ENCODE measurements at regions not wholly inside any gene's neighbourhood (a gene's known extent, or its start where the extent isn't known, plus 50 kb on each side); places are given as distances from the start of the nearest gene placed in this dataset.
"Not testable (repeated sequence)": the region's sequence is repeated elsewhere in the genome, so short reads cannot be mapped to it uniquely, and the experiment has no call there.

GRCh38 chr5:157942595-157942994 lies 83.7 kb upstream of the CLINT1 start:
- H3K36me3 ChIP-seq = no peaks in the 10 kb centered on the region
- WGBS, 2 donors = 95 to 98% methylated on average over 1 of the region's 1 CpG
- H3K9me3 ChIP-seq = no peaks in the 10 kb centered on the region
- H3K4me3 ChIP-seq (replicated peaks in 1 of 3) = no peak overlapping the region
- H3K27ac ChIP-seq = no peak overlapping the region
- intact Hi-C loops (cut with DNase I) = loop anchor here (10.0 kb wide), 1 partner anchor 88 kb away; the partner anchor contains the start of gene CLINT1
- H3K27me3 ChIP-seq = no peaks in the 10 kb centered on the region
- TF ChIP-seq, protein P1, sequence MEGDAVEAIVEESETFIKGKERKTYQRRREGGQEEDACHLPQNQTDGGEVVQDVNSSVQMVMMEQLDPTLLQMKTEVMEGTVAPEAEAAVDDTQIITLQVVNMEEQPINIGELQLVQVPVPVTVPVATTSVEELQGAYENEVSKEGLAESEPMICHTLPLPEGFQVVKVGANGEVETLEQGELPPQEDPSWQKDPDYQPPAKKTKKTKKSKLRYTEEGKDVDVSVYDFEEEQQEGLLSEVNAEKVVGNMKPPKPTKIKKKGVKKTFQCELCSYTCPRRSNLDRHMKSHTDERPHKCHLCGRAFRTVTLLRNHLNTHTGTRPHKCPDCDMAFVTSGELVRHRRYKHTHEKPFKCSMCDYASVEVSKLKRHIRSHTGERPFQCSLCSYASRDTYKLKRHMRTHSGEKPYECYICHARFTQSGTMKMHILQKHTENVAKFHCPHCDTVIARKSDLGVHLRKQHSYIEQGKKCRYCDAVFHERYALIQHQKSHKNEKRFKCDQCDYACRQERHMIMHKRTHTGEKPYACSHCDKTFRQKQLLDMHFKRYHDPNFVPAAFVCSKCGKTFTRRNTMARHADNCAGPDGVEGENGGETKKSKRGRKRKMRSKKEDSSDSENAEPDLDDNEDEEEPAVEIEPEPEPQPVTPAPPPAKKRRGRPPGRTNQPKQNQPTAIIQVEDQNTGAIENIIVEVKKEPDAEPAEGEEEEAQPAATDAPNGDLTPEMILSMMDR (IDR thresholded peaks at IDR 0.05) = no peak
- no peak for TF ChIP-seq POLR2A (IDR thresholded peaks at IDR 0.05)
- no peaks in the 10 kb centered on the region for H3K4me1 ChIP-seq
- DNase-seq = no peak

- Histone ChIP-seq H3K27ac (no peak overlapping the region), H3K4me1 (no peaks in the 10 kb centered on the region), H3K27me3 (no peaks in the 10 kb centered on the region), H3K9me3 (no peaks in the 10 kb centered on the region), H3K36me3 (no peaks in the 10 kb centered on the region), H3K4me3 (replicated peaks in 1 of 3) (no peak overlapping the region)
- intact Hi-C loops (cut with DNase I) = loop anchor here (10.0 kb wide), 1 partner anchor 87 kb away; the partner anchor contains the start of gene CLINT1
- TF ChIP-seq, protein P1 (IDR thresholded peaks at IDR 0.05) = no peak
- TF ChIP-seq POLR2A (IDR thresholded peaks at IDR 0.05) = no peak
- DNase-seq = no peak
- WGBS, 2 donors = 82 to 86% methylated on average over 3 of the region's 3 CpGs
Observed at GRCh38 chr5:157941616-157942015, 82.7 kb upstream of the CLINT1 start.

- H3K27ac ChIP-seq; H3K27me3 ChIP-seq; DNase-seq; H3K36me3 ChIP-seq; H3K9me3 ChIP-seq; H3K4me1 ChIP-seq; H3K4me3 ChIP-seq (replicated peaks in 1 of 3); intact Hi-C loops (cut with DNase I): not testable (repeated sequence)
- 91 to 94% methylated on average over 6 of the region's 6 CpGs for WGBS, 2 donors
Observed at GRCh38 chr5:157938101-157938500, 79.2 kb upstream of the CLINT1 start.

GRCh38 chr5:157936776-157937501 lies 78.0 kb upstream of the CLINT1 start:
- 92 to 95% methylated on average over 3 of the region's 3 CpGs for WGBS, 2 donors
- H3K27me3 ChIP-seq; H3K36me3 ChIP-seq; intact Hi-C loops (cut with DNase I); H3K4me3 ChIP-seq (replicated peaks in 1 of 3); DNase-seq; H3K27ac ChIP-seq; H3K4me1 ChIP-seq; H3K9me3 ChIP-seq: not testable (repeated sequence)

DNA sequence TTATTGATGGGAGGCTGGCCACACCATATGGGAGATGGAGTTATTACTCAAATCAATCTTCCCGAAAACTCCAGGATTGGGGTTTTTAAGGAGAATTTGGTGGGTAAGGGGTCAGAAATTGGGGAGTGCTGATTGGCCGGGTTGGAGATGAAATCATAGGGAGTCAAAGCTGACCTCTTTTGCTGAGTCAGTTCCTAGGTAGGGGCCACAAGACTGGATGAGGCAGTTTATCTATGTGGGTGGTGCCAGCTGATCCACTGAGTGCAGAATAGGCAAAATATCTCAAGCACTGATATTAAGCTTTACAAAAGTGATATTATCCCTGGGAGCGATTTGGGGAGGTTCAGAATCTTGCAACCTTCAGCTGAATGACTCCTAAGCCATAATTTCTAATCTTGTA lies 75.7 kb upstream of the CLINT1 start:
- DNase-seq = no peak
- no peaks in the 10 kb centered on the region for H3K27me3 ChIP-seq
- no peak overlapping the region for H3K4me3 ChIP-seq (replicated peaks in 1 of 3)
- intact Hi-C loops (cut with DNase I) = no loop called here
- H3K27ac ChIP-seq = no peak overlapping the region
- no peaks in the 10 kb centered on the region for H3K9me3 ChIP-seq
- H3K36me3 ChIP-seq = no peaks in the 10 kb centered on the region
- TF ChIP-seq, protein P1 (IDR thresholded peaks at IDR 0.05) = no peak
- TF ChIP-seq POLR2A (IDR thresholded peaks at IDR 0.05) = no peak
- H3K4me1 ChIP-seq = peaks cover 0 to 6% of the 10 kb centered on the region in 2 donors
- WGBS, 2 donors = 93 to 94% methylated on average over 3 of the region's 3 CpGs

- TF ChIP-seq POLR2A (IDR thresholded peaks at IDR 0.05) = no peak
- TF ChIP-seq, protein P1 (IDR thresholded peaks at IDR 0.05) = no peak
- peaks cover 0 to 6% of the 10 kb centered on the region in 2 donors for H3K4me1 ChIP-seq
- DNase-seq = no peak
- no peaks in the 10 kb centered on the region for H3K9me3 ChIP-seq
- intact Hi-C loops (cut with DNase I) = no loop called here
- no peaks in the 10 kb centered on the region for H3K36me3 ChIP-seq
- WGBS, 2 donors = 85 to 88% methylated on average over 5 of the region's 5 CpGs
- no peaks in the 10 kb centered on the region for H3K27me3 ChIP-seq
- H3K27ac ChIP-seq = no peak overlapping the region
- no peak overlapping the region for H3K4me3 ChIP-seq (replicated peaks in 1 of 3)
Observed at GRCh38 chr5:157933005-157933404, 74.1 kb upstream of the CLINT1 start.

Measured in thyroid gland (tissue), 4 donors.